OCI-LY1 (cell line): ENCODE measurements at regions not wholly inside any gene's neighbourhood (a gene's known extent, or its start where the extent isn't known, plus 50 kb on each side); places are given as distances from the start of the nearest gene placed in this dataset.

Experiments
- CTCF ChIP-seq: fragments of 200-600 bp; sonication (generic), shearing (Covaris generic); IDR thresholded peaks from 2 replicates; pipeline ENCODE4 v1.5.1; 2017; ENCODE audit warnings: mild to moderate bottlenecking, antibody characterized with exemption, low read length, moderate library complexity, mixed read lengths
- EZH2 ChIP-seq: fragments of 200-600 bp; sonication (generic), shearing (Covaris generic); IDR thresholded peaks from 2 replicates; pipeline ENCODE4 v1.8.0; 2017; ENCODE audit warnings: borderline replicate concordance, mixed run types, mild to moderate bottlenecking, antibody characterized with exemption, low read length, moderate library complexity, mixed read lengths

GRCh38 chr14:95458459-95458858 is 58.0 kb downstream of the SYNE3 start:
- TF ChIP-seq CTCF: no peak
- TF ChIP-seq EZH2: no peak
